AG10803 (cell line): ENCODE measurements at regions not wholly inside any gene's neighbourhood (a gene's known extent, or its start where the extent isn't known, plus 50 kb on each side); places are given as distances from the start of the nearest gene placed in this dataset.

Source experiments
- DNase-seq: peaks from one replicate; pipeline ENCODE4 v3.0.0; 2010; ENCODE audit warnings: low read depth
- H3K4me3 ChIP-seq: 2 replicates; pipeline ENCODE4 v1.5.1; 2011; ENCODE audit warnings: mild to moderate bottlenecking, low read length, control low read depth
- CTCF ChIP-seq: conservative IDR thresholded peaks from 2 replicates; pipeline ENCODE4 v1.5.1; 2011; ENCODE audit warnings: mild to moderate bottlenecking, low read length, control low read depth, inconsistent platforms

- no peak overlapping the region for H3K4me3 ChIP-seq
- no peak for TF ChIP-seq CTCF
- DNase-seq: no peak
Observed at GRCh38 chr9:126151031-126151685, 175.5 kb upstream of the MVB12B start.

- TF ChIP-seq CTCF: no peak
- H3K4me3 ChIP-seq: no peak overlapping the region
- DNase-seq: no peak
Observed at GRCh38 chr9:126151686-126152134, 174.9 kb upstream of the MVB12B start.

GRCh38 chr9:126152622-126153362 lies 173.8 kb upstream of the MVB12B start:
- DNase-seq: no peak
- no peak for TF ChIP-seq CTCF
- no peak overlapping the region for H3K4me3 ChIP-seq

GRCh38 chr9:126153382-126153781 lies 173.2 kb upstream of the MVB12B start:
- no peak overlapping the region for H3K4me3 ChIP-seq
- no peak for DNase-seq
- TF ChIP-seq CTCF: no peak

- no peak for TF ChIP-seq CTCF
- H3K4me3 ChIP-seq: no peak overlapping the region
- DNase-seq: no peak
Observed at GRCh38 chr9:126154182-126154827, 172.3 kb upstream of the MVB12B start.

- no peak for TF ChIP-seq CTCF
- H3K4me3 ChIP-seq: no peak overlapping the region
- no peak for DNase-seq
Observed at GRCh38 chr9:126154869-126155268, 171.8 kb upstream of the MVB12B start.
